Endothelial cell (in vitro differentiated cells): ENCODE measurements at regions not wholly inside any gene's neighbourhood (a gene's known extent, or its start where the extent isn't known, plus 50 kb on each side); places are given as distances from the start of the nearest gene placed in this dataset.

Source experiments
- DNase-seq: peaks from one replicate; pipeline ENCODE4 v3.0.0; 2021; ENCODE audit warnings: low spot score
- H3K27ac Mint-ChIP-seq: one replicate; pipeline ENCODE4 v1.8.0; 2021; ENCODE audit warnings: mixed read lengths, inconsistent platforms; ENCODE audit not compliant: unreplicated experiment
- H3K27me3 Mint-ChIP-seq: one replicate; pipeline ENCODE4 v1.8.0; 2021; ENCODE audit warnings: mild to moderate bottlenecking, moderate library complexity, mixed read lengths, inconsistent platforms; ENCODE audit not compliant: unreplicated experiment
- H3K36me3 Mint-ChIP-seq: one replicate; pipeline ENCODE4 v1.8.0; 2021; ENCODE audit warnings: mild to moderate bottlenecking, low read depth, mixed read lengths, inconsistent platforms; ENCODE audit not compliant: unreplicated experiment
- H3K4me1 Mint-ChIP-seq: one replicate; pipeline ENCODE4 v1.8.0; 2021; ENCODE audit warnings: mild to moderate bottlenecking, mixed read lengths, inconsistent platforms; ENCODE audit not compliant: unreplicated experiment
- H3K4me3 Mint-ChIP-seq: one replicate; pipeline ENCODE4 v1.8.0; 2021; ENCODE audit warnings: mild to moderate bottlenecking, mixed read lengths, inconsistent platforms; ENCODE audit not compliant: unreplicated experiment
- H3K9me3 Mint-ChIP-seq: one replicate; pipeline ENCODE4 v1.8.0; 2021; ENCODE audit warnings: mixed read lengths, inconsistent platforms; ENCODE audit not compliant: unreplicated experiment
- CTCF ChIP-seq: fragments of 200-600 bp; sonication (generic); IDR thresholded peaks from one replicate; pipeline ENCODE4 v1.5.0; 2021; ENCODE audit warnings: antibody characterized with exemption; ENCODE audit not compliant: unreplicated experiment

- Mint-ChIP-seq H3K27ac (no peak overlapping the region), H3K4me1 (no peaks in the 10 kb centered on the region), H3K27me3 (peaks cover 2% of the 10 kb centered on the region), H3K4me3 (no peak overlapping the region), H3K9me3 (no peaks in the 10 kb centered on the region), H3K36me3 (no peaks in the 10 kb centered on the region)
- DNase-seq, result no peak
- TF ChIP-seq CTCF, result no peak
Measured at GRCh38 chr16:51326131-51326856, 175.2 kb upstream of the SALL1 start.

- H3K4me1 Mint-ChIP-seq, result no peaks in the 10 kb centered on the region
- no peak for DNase-seq
- H3K27me3 Mint-ChIP-seq, result peaks cover 2% of the 10 kb centered on the region
- H3K4me3 Mint-ChIP-seq, result no peak overlapping the region
- no peaks in the 10 kb centered on the region for H3K36me3 Mint-ChIP-seq
- H3K27ac Mint-ChIP-seq, result no peak overlapping the region
- H3K9me3 Mint-ChIP-seq, result no peaks in the 10 kb centered on the region
- no peak for TF ChIP-seq CTCF
Measured at GRCh38 chr16:51321251-51321650, 170.2 kb upstream of the SALL1 start.

DNA sequence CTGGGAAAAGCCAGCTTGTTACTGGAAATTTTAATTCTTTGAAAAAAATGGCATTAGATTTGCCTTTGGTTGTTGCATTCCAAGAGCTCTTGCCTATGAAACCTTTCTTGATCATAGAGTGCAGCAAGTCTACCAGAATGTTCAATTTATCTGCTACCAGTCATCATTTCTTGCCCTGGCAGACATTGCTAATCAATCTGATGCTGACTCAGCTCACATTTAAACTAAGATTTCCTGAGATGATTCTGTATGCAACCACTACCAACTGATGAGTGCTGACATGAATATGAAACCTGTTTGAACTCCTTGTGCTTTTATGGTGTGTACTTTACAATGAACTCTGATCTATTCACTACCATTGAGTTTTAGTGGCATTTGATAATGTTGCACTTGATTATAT is 166.5 kb upstream of the SALL1 start:
- no peak for TF ChIP-seq CTCF
- no peaks in the 10 kb centered on the region for H3K4me1 Mint-ChIP-seq
- no peak overlapping the region for H3K4me3 Mint-ChIP-seq
- H3K27me3 Mint-ChIP-seq, result no peaks in the 10 kb centered on the region
- no peak overlapping the region for H3K27ac Mint-ChIP-seq
- H3K36me3 Mint-ChIP-seq, result no peaks in the 10 kb centered on the region
- DNase-seq, result no peak
- no peaks in the 10 kb centered on the region for H3K9me3 Mint-ChIP-seq

GRCh38 chr16:51313198-51313597 is 162.1 kb upstream of the SALL1 start:
- no peak for DNase-seq
- no peak for TF ChIP-seq CTCF
- H3K4me3 Mint-ChIP-seq, result no peak overlapping the region
- no peaks in the 10 kb centered on the region for H3K36me3 Mint-ChIP-seq
- no peaks in the 10 kb centered on the region for H3K4me1 Mint-ChIP-seq
- no peaks in the 10 kb centered on the region for H3K9me3 Mint-ChIP-seq
- H3K27me3 Mint-ChIP-seq, result no peaks in the 10 kb centered on the region
- no peak overlapping the region for H3K27ac Mint-ChIP-seq

DNA sequence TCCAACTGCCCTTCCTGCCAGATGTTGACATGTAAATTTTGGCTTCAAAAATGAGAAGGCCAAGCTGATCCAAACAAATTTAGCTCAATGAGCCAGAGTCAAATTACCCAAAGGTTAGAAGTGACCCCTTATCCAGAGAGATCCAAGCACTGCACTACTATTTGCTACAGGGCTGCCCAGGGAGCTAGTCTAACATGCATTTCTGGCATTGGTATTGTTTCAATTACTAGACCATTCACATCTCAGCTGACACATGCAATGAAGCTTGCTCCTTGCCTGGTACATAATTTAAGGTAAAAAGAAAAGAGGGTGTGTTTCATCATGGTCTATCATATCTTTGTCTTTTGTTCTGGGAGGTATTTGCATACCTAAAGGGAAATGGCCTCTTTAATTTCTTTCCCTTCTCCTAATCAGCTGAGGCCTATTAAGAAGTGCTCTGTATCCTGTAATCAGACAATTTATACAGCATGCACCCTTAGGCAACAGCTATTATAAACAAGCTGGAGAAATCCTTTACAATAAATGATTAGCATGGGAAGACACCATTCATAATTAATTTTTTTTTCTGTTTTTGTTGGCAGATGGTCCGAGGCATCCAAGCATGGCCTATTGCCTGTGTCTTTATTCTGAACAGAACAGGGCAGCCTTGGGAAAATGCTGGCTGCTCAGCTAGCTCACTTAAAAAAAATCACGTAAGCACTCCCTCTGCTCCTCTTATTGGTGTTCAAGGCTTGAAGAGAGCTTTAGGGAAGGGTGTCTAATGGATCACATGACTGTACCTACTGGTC is 161.5 kb upstream of the SALL1 start:
- no peak for TF ChIP-seq CTCF
- H3K9me3 Mint-ChIP-seq, result no peaks in the 10 kb centered on the region
- no peak for DNase-seq
- no peaks in the 10 kb centered on the region for H3K36me3 Mint-ChIP-seq
- no peaks in the 10 kb centered on the region for H3K4me1 Mint-ChIP-seq
- H3K4me3 Mint-ChIP-seq, result no peak overlapping the region
- H3K27ac Mint-ChIP-seq, result no peak overlapping the region
- no peaks in the 10 kb centered on the region for H3K27me3 Mint-ChIP-seq
